H9 (cell line): ENCODE measurements at regions not wholly inside any gene's neighbourhood (a gene's known extent, or its start where the extent isn't known, plus 50 kb on each side); places are given as distances from the start of the nearest gene placed in this dataset.

ENCODE experiments used
- DNase-seq: peaks from one replicate; pipeline ENCODE4 v3.0.0-alpha.2; 2017
- H2AFZ ChIP-seq: one replicate; pipeline ENCODE4 v1.6.1; 2013; ENCODE audit warnings: mild to moderate bottlenecking, low read length, control low read depth, moderate library complexity
- H2AK5ac ChIP-seq: 2 replicates; pipeline ENCODE4 v1.6.1; 2013; ENCODE audit warnings: low read length, control low read depth, mixed read lengths; ENCODE audit not compliant: insufficient read length
- H2BK120ac ChIP-seq: one replicate; pipeline ENCODE4 v1.6.1; 2013; ENCODE audit warnings: low read depth, mild to moderate bottlenecking, low read length, control low read depth, inconsistent platforms; ENCODE audit not compliant: poor library complexity, severe bottlenecking
- H2BK12ac ChIP-seq: 2 replicates; pipeline ENCODE4 v1.6.1; 2013; ENCODE audit warnings: low read length, control low read depth, mixed read lengths, low read depth; ENCODE audit not compliant: insufficient read length
- H2BK15ac ChIP-seq: 2 replicates; pipeline ENCODE4 v1.6.1; 2013; ENCODE audit warnings: low read depth, low read length, control low read depth
- H2BK20ac ChIP-seq: one replicate; pipeline ENCODE4 v1.6.1; 2013; ENCODE audit warnings: low read depth, mild to moderate bottlenecking, low read length, control low read depth, inconsistent platforms; ENCODE audit not compliant: poor library complexity, severe bottlenecking
- H2BK5ac ChIP-seq: 2 replicates; pipeline ENCODE4 v1.6.1; 2013; ENCODE audit warnings: low read length, control low read depth, mixed read lengths; ENCODE audit not compliant: insufficient read length
- H3K14ac ChIP-seq: 2 replicates; pipeline ENCODE4 v1.6.1; 2013; ENCODE audit warnings: low read length, control low read depth; ENCODE audit not compliant: insufficient read depth
- H3K18ac ChIP-seq: 2 replicates; pipeline ENCODE4 v1.6.1; 2013; ENCODE audit warnings: low read depth, mild to moderate bottlenecking, mixed read lengths, low read length, control low read depth; ENCODE audit not compliant: insufficient read length
- H3K23ac ChIP-seq: 2 replicates; pipeline ENCODE4 v1.6.1; 2013; ENCODE audit warnings: low read length, control low read depth, mixed read lengths, low read depth; ENCODE audit not compliant: insufficient read length
- H3K23me2 ChIP-seq: 2 replicates; pipeline ENCODE4 v1.6.1; 2013; ENCODE audit warnings: low read depth, mild to moderate bottlenecking, mixed read lengths, low read length, control low read depth; ENCODE audit not compliant: insufficient read length, poor library complexity, severe bottlenecking
- H3K27ac ChIP-seq: 2 replicates; pipeline ENCODE4 v1.5.1; 2013; ENCODE audit warnings: low read length, control low read depth, mixed read lengths, low read depth; ENCODE audit not compliant: insufficient read length
- H3K27me3 ChIP-seq: 2 replicates; pipeline ENCODE4 v1.6.1; 2013; ENCODE audit warnings: low read length, control low read depth, inconsistent platforms; ENCODE audit not compliant: insufficient read depth
- H3K4ac ChIP-seq: 2 replicates; pipeline ENCODE4 v1.6.1; 2013; ENCODE audit warnings: low read depth, mild to moderate bottlenecking, control low read depth, inconsistent platforms, low read length, moderate library complexity
- H3K4me1 ChIP-seq: 2 replicates; pipeline ENCODE4 v1.6.1; 2013; ENCODE audit warnings: low read length, control low read depth, inconsistent platforms; ENCODE audit not compliant: insufficient read depth
- H3K4me2 ChIP-seq: 2 replicates; pipeline ENCODE4 v1.6.1; 2013; ENCODE audit warnings: low read length, control low read depth, mixed read lengths; ENCODE audit not compliant: insufficient read length, insufficient read depth
- H3K56ac ChIP-seq: 2 replicates; pipeline ENCODE4 v1.6.1; 2013; ENCODE audit warnings: low read depth, mild to moderate bottlenecking, mixed read lengths, low read length, control low read depth; ENCODE audit not compliant: insufficient read length
- H3K79me1 ChIP-seq: 2 replicates; pipeline ENCODE4 v1.6.1; 2013; ENCODE audit warnings: low read depth, mild to moderate bottlenecking, moderate library complexity, low read length, control low read depth, inconsistent platforms; ENCODE audit not compliant: insufficient read depth, poor library complexity, severe bottlenecking
- H3K79me2 ChIP-seq: 2 replicates; pipeline ENCODE4 v1.6.1; 2013; ENCODE audit warnings: low read length, control low read depth, inconsistent platforms; ENCODE audit not compliant: insufficient read depth
- H3K9ac ChIP-seq: 2 replicates; pipeline ENCODE4 v1.6.1; 2013; ENCODE audit warnings: low read length, control low read depth, mixed read lengths; ENCODE audit not compliant: insufficient read length; ENCODE audit errors: extremely low read depth
- H3K9me3 ChIP-seq: one replicate; pipeline ENCODE4 v1.6.1; 2013; ENCODE audit warnings: low read depth, low read length, inconsistent platforms; ENCODE audit not compliant: control insufficient read depth
- H3T11ph ChIP-seq: one replicate; pipeline ENCODE4 v1.6.1; 2013; ENCODE audit warnings: mild to moderate bottlenecking, low read length, control low read depth, inconsistent platforms
- H4K20me1 ChIP-seq: one replicate; pipeline ENCODE4 v1.6.1; 2013; ENCODE audit not compliant: control insufficient read depth, insufficient read length, insufficient read depth
- H4K5ac ChIP-seq: 2 replicates; pipeline ENCODE4 v1.6.1; 2013; ENCODE audit warnings: low read depth, mild to moderate bottlenecking, mixed read lengths, low read length, control low read depth; ENCODE audit not compliant: insufficient read length
- H4K8ac ChIP-seq: replicated peaks from 2 replicates; pipeline ENCODE4 v1.6.1; 2013; ENCODE audit warnings: low read length, control low read depth, mixed read lengths, low read depth; ENCODE audit not compliant: insufficient read length
- H4K91ac ChIP-seq: 2 replicates; pipeline ENCODE4 v1.6.1; 2013; ENCODE audit warnings: low read depth, mild to moderate bottlenecking, moderate library complexity, mixed read lengths, low read length, control low read depth; ENCODE audit not compliant: insufficient read length
- H3K27ac Mint-ChIP-seq, 3 experiments: 2 replicates in 2 of 3; 3 replicates in 1 of 3; pipeline ENCODE4 v1.8.0; 2020 to 2021; ENCODE audit warnings: mixed read lengths in 3 of 3, mild to moderate bottlenecking in 1 of 3, moderate library complexity in 1 of 3
- H3K27me3 Mint-ChIP-seq: 2 replicates; pipeline ENCODE4 v1.8.0; 2021; ENCODE audit warnings: low read depth, mild to moderate bottlenecking, moderate library complexity, mixed read lengths
- H3K36me3 Mint-ChIP-seq, 3 experiments: 2 replicates in 2 of 3; 3 replicates in 1 of 3; pipeline ENCODE4 v1.8.0; 2020 to 2021; ENCODE audit warnings: low read depth in 3 of 3, mixed read lengths in 3 of 3; ENCODE audit not compliant: insufficient read depth in 1 of 3
- H3K4me1 Mint-ChIP-seq, 2 experiments: 2 replicates each; pipeline ENCODE4 v1.8.0; 2020; ENCODE audit warnings: mixed read lengths in 2 of 2
- H3K4me3 Mint-ChIP-seq, 2 experiments: 2 replicates in 1 of 2; 3 replicates in 1 of 2; pipeline ENCODE4 v1.8.0; 2020 to 2021; ENCODE audit warnings: mild to moderate bottlenecking in 2 of 2, mixed read lengths in 2 of 2, moderate library complexity in 1 of 2
- H3K9me3 Mint-ChIP-seq, 2 experiments: 2 replicates in 1 of 2; 3 replicates in 1 of 2; pipeline ENCODE4 v1.8.0; 2020; ENCODE audit warnings: mild to moderate bottlenecking in 2 of 2, mixed read lengths in 2 of 2, moderate library complexity in 1 of 2
- WGBS: extraction: QIAGEN DNeasy Blood & Tissue Kit; methylation state at CpG from one replicate; pipeline ENCODE4 v1.1.7; 2013; ENCODE audit warnings: missing lambda C conversion rate, low lambda C conversion rate, mixed read lengths; ENCODE audit not compliant: insufficient read length; ENCODE audit errors: extremely low coverage; 5-methylcytosine and 5-hydroxymethylcytosine counted together
- TF ChIP-seq, protein P1 (sequence below): fragments of 200-600 bp; sonication (generic); conservative IDR thresholded peaks from 3 replicates; pipeline ENCODE4 v1.8.0; 2021; ENCODE audit warnings: antibody characterized with exemption, mild to moderate bottlenecking

DNA sequence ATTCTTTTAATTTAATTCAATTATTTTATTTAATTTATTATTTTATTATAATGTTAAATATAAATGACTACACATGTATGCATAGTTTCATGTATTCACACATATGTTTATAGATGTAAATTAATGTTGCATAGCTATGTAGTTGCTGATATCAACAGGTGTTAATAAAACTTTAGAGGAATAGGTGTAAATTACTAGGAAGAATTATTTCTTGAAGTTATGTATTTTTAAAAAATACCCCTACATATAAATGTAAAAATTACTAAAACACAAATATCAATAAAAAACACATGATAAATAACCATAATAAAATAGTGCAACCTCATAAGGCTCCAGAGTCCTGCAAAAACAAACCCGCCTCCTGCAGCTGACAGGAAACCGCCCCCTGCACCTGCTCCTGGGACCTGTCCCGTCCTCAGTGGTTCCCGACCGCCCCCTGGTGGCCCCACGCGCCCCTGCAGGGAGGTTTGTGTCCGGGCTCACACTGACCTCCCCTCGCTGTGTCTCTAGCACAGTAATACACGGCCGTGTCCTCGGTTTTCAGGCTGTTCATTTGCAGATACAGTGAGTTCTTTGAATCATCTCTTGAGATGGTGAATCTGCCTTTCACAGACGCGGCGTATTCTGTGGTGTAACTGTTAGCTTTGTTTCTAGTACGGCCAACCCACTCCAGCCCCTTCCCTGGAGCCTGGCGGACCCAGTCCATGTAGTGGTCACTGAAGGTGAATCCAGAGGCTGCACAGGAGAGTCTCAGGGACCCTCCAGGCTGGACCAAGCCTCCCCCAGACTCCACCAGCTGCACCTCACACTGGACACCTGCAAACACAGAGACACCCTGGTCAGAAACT, 1264.0 kb downstream of the TMEM121 start:
- Histone ChIP-seq H4K91ac (no peak overlapping the region), H2AK5ac (no peak overlapping the region), H3K14ac (no peak overlapping the region), H3K79me1 (no peaks in the 10 kb centered on the region), H3K4ac (no peak overlapping the region), H3K27ac (no peak overlapping the region), H4K20me1 (no peaks in the 10 kb centered on the region), H3K4me1 (no peaks in the 10 kb centered on the region), H2BK5ac (no peak overlapping the region), H2BK12ac (no peak overlapping the region), H4K8ac (no peak overlapping the region), H3K23ac (no peak overlapping the region), H2BK120ac (no peak overlapping the region), H3K18ac (no peak overlapping the region), H4K5ac (no peak overlapping the region), H2AFZ (no peak overlapping the region), H3K9me3 (peaks cover 72% of the 10 kb centered on the region), H3K56ac (no peak overlapping the region), H2BK15ac (no peak overlapping the region), H2BK20ac (no peak overlapping the region), H3K4me2 (no peak overlapping the region), H3K9ac (no peak overlapping the region), H3K23me2 (no peaks in the 10 kb centered on the region), H3T11ph (no peak overlapping the region), H3K79me2 (no peaks in the 10 kb centered on the region), H3K27me3 (no peaks in the 10 kb centered on the region)
- peaks cover 86 to 94% of the 10 kb centered on the region in 2 experiments for H3K9me3 Mint-ChIP-seq
- H3K36me3 Mint-ChIP-seq = peaks cover 7 to 18% (median 12%) of the 10 kb centered on the region in 3 experiments; a peak in 6 of 7 replicates
- WGBS = no CpG with 5 or more reads among the region's 17 CpGs
- H3K4me1 Mint-ChIP-seq = no peaks in the 10 kb centered on the region
- TF ChIP-seq, protein P1, sequence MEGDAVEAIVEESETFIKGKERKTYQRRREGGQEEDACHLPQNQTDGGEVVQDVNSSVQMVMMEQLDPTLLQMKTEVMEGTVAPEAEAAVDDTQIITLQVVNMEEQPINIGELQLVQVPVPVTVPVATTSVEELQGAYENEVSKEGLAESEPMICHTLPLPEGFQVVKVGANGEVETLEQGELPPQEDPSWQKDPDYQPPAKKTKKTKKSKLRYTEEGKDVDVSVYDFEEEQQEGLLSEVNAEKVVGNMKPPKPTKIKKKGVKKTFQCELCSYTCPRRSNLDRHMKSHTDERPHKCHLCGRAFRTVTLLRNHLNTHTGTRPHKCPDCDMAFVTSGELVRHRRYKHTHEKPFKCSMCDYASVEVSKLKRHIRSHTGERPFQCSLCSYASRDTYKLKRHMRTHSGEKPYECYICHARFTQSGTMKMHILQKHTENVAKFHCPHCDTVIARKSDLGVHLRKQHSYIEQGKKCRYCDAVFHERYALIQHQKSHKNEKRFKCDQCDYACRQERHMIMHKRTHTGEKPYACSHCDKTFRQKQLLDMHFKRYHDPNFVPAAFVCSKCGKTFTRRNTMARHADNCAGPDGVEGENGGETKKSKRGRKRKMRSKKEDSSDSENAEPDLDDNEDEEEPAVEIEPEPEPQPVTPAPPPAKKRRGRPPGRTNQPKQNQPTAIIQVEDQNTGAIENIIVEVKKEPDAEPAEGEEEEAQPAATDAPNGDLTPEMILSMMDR = peak; percentile 45
- H3K27me3 Mint-ChIP-seq = no peaks in the 10 kb centered on the region
- no peak for DNase-seq
- no peak overlapping the region for H3K27ac Mint-ChIP-seq
- no peak overlapping the region for H3K4me3 Mint-ChIP-seq
